Sigmoid colon (tissue), 3 donors: ENCODE measurements at regions not wholly inside any gene's neighbourhood (a gene's known extent, or its start where the extent isn't known, plus 50 kb on each side); places are given as distances from the start of the nearest gene placed in this dataset.

ENCODE experiments used
- POLR2A ChIP-seq, 2 donors: fragments of 450-650 bp; IDR thresholded peaks; one replicate each; pipeline ENCODE4 v1.6.1; 2016; ENCODE audit warnings: antibody characterized with exemption in 2 of 2, mild to moderate bottlenecking in 2 of 2, moderate library complexity in 2 of 2
- TF ChIP-seq, protein P1 (sequence below), 4 experiments: fragments of 450-650 bp in 3 of 4; fragments of 200-600 bp in 1 of 4; IDR thresholded peaks; one replicate each; pipeline ENCODE4 v1.5.1; 2016 to 2019; ENCODE audit warnings: antibody characterized with exemption in 4 of 4, mild to moderate bottlenecking in 3 of 4, moderate library complexity in 2 of 4

DNA sequence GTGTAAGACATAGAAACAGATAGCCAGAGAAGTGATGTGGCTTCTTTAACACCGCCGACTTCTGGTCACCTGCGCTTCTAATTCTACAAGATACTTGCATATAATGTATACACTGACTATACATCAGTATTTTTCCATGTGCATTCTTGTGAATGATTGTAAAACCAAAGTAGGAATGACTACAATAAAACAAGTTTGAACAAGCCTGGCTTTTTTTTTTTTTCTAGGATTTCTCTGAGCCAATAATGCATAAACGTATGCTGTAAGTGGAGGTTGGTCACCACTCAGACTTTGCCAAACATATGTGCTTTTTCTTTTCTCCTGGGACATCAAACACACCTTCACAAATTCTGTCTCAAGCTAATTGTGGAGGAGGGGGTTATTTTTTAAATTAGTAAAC is 237.8 kb upstream of the KIRREL3 start:
- TF ChIP-seq, protein P1, sequence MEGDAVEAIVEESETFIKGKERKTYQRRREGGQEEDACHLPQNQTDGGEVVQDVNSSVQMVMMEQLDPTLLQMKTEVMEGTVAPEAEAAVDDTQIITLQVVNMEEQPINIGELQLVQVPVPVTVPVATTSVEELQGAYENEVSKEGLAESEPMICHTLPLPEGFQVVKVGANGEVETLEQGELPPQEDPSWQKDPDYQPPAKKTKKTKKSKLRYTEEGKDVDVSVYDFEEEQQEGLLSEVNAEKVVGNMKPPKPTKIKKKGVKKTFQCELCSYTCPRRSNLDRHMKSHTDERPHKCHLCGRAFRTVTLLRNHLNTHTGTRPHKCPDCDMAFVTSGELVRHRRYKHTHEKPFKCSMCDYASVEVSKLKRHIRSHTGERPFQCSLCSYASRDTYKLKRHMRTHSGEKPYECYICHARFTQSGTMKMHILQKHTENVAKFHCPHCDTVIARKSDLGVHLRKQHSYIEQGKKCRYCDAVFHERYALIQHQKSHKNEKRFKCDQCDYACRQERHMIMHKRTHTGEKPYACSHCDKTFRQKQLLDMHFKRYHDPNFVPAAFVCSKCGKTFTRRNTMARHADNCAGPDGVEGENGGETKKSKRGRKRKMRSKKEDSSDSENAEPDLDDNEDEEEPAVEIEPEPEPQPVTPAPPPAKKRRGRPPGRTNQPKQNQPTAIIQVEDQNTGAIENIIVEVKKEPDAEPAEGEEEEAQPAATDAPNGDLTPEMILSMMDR (IDR thresholded peaks at IDR 0.05), result no peak
- TF ChIP-seq POLR2A (IDR thresholded peaks at IDR 0.05), result no peak
